Fibroblast of the aortic adventitia (primary cell): ENCODE measurements at regions not wholly inside any gene's neighbourhood (a gene's known extent, or its start where the extent isn't known, plus 50 kb on each side); places are given as distances from the start of the nearest gene placed in this dataset.
A peak's percentile ranks its signal among the peaks of the same experiment; 100 is the strongest.

Experiments used
- DNase-seq: peaks from one replicate; pipeline ENCODE4 v3.0.0-alpha.2; 2010; ENCODE audit warnings: low read depth
- H3K4me3 ChIP-seq: 2 replicates; pipeline ENCODE4 v1.5.1; 2011; ENCODE audit warnings: low read depth, mild to moderate bottlenecking, control low read depth, low read length, moderate library complexity
- CTCF ChIP-seq: IDR thresholded peaks from 2 replicates; pipeline ENCODE4 v1.5.1; 2011; ENCODE audit warnings: mild to moderate bottlenecking, low read length, control low read depth, inconsistent platforms; ENCODE audit not compliant: insufficient read depth

GRCh38 chr1:164311377-164311776 is 247.6 kb upstream of the PBX1 start:
- no peak for TF ChIP-seq CTCF
- DNase-seq = peak; percentile 13
- no peak overlapping the region for H3K4me3 ChIP-seq

GRCh38 chr1:164320790-164321731 is 237.9 kb upstream of the PBX1 start:
- peak; percentile 4 for DNase-seq
- peak overlapping the region; percentile 28 for H3K4me3 ChIP-seq
- no peak for TF ChIP-seq CTCF

- no peak overlapping the region for H3K4me3 ChIP-seq
- TF ChIP-seq CTCF = no peak
- DNase-seq = no peak
Observed at GRCh38 chr1:164325786-164326185, 233.2 kb upstream of the PBX1 start.

- no peak overlapping the region for H3K4me3 ChIP-seq
- no peak for TF ChIP-seq CTCF
- no peak for DNase-seq
Observed at GRCh38 chr1:164333387-164333786, 225.6 kb upstream of the PBX1 start.

- H3K4me3 ChIP-seq = no peak overlapping the region
- DNase-seq = no peak
- TF ChIP-seq CTCF = no peak
Observed at GRCh38 chr1:164337394-164337793, 221.6 kb upstream of the PBX1 start.

- no peak overlapping the region for H3K4me3 ChIP-seq
- DNase-seq = no peak
- TF ChIP-seq CTCF = no peak
Observed at GRCh38 chr1:164337885-164338284, 221.1 kb upstream of the PBX1 start.
